HG03460 (cell line): ENCODE measurements at regions not wholly inside any gene's neighbourhood (a gene's known extent, or its start where the extent isn't known, plus 50 kb on each side); places are given as distances from the start of the nearest gene placed in this dataset.

Experiments used
- ATAC-seq: cut with Tn5 transposase; IDR thresholded peaks from one replicate; pipeline ENCODE4 v1.9.1; 2021; ENCODE audit not compliant: unreplicated experiment

DNA sequence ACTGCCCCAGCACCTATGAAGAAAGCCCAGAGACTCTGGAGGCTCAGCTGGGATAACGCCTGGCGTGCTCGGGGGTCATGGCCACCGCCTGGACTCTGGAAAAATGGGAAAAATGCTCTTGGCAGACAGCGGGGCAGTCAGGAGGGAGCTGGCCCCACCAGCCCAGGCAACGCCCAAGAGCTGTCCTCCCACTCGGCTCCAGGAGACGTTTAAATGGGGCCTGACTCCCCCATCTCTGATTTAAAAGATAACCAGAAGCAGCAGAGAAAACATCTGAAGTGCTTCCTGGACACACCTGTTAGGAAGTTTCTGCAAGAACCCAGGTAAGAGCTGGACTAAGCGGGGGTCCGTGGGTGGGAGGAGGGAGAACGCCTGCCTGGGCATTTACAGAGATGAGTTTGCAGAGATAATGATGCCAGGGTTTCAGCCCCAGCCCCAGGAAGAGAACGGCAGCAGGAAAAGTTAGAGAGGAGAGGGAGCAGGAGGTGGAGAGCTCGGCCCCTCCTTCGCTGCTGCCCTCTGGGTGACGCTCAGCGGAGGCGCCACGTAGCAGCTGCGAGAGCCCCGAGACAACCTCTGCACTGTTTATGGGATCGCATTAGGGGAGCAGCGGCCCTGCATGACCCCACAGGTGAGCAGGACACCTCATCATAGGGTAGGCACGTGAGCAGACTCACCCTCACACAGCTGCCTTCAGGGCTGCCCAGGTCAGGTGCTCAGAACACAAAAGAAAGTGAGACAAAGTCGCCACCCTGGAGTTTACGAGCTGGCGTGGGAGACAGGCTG is 83.5 kb upstream of the INSIG1 start:
- no peak for ATAC-seq

DNA sequence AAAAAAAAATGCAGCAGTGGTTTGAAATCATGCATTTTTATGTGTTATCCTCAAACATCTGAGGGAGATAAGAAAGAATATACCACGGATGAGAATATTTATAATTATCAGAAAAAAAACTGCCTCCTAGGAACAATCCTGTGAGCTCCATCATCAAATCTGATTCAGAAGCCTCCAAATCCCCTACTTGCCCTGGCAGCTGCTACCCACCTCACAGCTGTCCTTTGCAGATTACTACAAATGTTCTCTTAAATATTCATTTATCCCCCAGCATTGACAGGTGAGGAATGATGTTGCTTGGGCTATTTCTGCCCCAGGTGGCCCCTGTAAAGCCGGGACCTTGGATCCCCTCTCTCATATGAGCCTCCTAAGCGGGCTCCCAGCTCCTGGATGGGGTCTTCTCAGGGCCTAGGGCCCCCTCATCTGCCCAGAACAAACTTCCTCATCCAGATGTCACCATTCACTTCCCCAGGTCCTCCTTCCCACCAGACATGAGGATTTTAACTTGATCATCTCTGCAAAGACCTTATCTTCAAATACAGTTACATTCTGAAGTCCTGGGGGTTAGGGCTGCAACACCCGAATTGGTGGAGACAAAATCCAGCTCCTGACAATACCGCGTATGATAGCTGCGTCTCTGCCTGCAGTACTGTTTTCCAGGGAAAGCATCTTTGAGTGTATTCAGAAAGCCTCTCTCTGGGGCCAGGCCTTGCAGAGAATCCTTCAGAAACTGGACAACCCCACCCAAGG is 81.9 kb upstream of the INSIG1 start:
- no peak for ATAC-seq

DNA sequence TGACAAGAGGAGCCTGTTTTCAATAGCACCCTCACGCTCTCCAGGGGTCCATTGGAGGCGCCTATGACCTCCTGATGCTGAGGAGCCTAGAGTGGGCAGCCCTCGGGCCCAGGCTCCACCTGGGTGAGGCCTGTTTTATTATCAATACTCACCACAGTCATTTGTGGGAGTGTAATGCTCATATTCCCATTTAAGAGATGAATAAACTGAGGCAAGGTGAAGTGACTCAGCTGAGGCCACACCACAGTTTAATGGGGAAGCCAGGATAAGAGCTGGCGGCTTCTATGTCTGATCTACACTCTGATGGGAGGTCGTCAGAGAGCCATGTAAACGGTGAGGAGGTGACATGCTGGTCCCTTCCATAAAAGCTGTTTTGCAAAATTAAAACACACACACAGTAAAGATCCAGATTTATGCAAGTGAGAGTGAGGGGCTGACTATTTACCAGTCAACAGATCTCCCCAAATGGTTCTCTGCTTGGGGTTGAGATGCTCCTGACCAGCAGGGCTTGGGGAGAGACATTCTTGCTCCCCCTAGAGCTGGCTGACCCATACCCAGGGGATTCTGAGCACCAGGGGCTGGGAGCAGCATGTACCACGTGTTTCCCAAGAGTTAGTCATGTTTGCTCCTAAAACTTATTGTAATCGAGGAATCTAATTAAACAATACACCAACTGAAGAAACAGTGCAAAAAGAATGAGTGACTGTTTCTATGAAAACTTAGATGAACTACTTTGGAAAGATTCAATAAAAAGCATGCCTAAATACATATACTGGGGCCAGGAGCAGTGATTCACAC is 81.0 kb upstream of the INSIG1 start:
- ATAC-seq, result no peak

DNA sequence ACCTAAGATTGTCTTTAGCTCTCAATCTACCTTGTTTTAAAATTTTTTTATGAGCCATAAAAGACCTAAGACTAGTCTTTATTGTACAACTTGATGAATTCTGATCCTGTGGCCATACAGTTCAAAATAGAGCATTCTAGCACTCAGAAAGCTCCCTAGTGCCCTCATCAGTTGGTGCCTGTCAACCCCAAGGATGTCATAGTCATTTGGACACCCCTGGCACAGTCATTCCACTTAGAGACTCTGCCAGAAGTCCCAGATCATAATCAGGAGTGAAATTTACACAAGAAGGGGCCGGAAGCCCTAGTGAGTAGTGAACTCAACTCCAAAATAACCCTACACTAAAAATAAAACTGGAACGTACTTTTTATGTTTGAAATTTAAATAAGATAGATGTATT is 80.0 kb upstream of the INSIG1 start:
- no peak for ATAC-seq

DNA sequence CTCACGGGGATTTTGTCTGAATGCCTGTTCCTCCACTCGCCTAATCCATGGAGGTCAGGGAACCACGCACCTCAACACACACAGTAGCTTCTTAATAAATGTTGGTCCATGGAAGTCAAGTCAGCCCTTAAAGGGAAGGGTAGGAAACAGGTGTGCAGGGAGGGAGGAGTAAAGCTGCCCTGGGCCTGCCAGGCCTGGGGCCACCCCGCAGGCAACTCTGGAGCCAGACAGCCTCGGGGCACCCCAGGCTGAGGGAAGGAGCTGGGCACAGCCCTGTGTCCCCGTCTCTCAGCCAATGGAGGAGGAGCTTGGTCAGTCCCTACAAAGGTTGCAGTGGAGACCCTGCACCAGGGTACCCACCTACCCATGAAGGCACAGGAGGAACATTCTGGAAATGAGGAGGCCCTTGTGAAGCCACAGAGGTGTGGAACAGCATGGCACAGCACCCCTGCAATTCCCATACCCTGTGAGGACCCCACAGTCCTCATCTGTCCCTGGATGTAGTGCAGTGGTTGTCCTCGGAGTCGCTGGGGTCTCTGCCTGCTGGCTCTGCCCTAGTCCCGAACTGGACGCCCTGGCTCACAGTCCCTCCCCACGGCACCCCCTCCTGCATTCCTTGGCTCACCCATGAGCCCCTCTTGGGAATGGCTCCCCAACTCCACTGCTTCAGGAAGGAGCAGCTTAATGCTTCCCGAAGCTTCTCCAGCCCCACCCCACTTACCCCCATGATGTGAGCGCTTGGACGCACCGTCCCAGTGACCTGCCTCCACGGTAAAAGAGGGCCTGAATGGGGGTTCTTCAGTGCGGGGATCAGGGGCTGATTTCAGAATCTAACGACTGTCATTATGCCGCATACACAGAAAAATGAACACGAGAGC is 79.2 kb upstream of the INSIG1 start:
- no peak for ATAC-seq

DNA sequence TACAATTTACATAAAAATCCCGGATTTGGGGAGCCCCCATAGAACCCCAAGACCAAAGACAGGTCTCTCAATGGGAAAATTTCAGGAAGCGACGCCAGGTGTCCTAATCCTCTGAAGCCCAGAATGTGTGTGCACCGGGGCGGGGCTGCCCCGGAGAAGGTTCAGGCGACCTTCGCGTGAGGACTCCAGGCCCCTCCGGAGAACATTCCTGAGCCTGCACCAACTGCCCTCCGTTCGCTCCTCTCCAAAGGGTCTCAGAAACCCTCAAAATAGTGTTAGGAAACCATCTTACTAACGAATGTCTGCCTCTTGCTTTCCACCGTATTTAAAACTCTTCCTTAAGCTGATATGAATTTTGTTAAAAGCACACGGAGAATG is 78.5 kb upstream of the INSIG1 start:
- no peak for ATAC-seq

DNA sequence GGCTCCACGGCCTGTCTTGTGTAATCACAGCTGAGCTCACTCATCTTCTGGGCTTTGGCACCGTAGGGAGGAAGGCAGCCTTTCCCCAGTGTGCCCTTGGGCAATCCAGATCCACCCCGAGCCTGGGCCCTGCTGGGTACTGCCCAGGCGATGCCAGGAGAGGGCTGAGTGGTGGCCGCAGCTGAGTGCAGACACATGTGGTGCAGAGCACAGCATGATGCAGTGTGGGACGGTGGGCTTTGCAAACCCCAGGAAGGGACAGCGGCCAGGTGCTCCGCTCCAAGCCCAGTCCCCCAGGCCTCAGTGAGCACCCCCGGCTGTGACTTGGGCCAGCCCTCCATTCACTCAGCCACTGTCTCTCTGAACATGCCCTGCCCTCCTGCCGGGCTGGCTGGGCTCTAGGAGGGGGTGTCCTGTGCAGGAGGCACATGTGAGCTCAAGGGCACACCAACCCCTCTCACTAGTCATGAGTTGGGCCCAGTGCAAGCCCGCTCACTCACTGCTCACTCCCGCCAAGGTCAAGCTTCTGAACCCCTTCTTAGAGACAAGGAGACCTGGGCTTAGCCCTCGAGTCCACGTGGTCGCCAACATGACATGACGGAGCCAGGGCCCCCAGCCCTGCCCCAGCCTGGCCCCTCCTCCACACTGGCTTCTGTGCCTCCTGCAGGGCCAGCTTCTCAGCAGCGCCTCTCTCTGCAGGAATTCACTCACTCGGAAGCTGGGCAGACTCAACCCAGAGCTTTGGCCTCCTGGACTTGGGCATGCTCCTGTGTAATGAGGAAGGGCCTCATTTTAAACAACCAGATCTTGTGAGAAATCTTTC is 77.5 kb upstream of the INSIG1 start:
- ATAC-seq, result no peak

DNA sequence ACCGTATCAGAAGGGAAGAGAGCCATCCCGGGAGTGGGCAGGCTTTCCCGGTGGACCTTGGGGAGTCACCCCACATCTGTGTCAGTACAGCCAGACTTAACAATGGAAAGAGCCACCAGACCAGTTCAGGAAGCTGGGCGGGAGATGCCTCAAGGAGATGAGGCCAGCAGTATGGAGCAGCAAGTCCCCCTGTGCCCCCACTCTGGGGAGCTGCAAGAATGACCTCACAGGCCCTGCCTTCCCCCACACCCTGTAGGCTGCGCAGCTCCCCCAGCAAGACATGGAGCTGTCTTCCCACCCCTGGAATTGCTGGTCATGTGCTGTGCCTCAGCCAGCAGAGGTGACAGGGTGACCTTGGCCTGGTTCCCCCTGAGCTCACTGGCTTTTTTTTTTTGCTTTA is 76.8 kb upstream of the INSIG1 start:
- no peak for ATAC-seq

DNA sequence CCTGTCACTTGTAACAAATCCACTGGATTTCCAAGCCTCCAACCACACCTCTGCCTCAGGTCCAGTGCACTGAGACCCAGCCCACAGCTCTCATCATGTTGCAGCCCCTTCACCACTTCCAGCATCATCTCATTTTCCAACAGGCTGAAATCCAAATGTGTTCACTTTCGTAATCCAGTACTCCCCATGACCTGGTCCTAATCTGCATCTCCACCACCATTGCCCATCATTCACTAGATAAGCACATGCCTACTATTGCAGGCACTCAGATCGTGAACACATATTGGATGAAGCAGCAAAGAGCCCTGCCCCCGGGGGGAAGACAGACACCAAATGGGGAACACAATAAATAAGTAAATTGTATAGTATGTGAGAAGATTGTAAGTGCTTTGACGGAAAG is 76.1 kb upstream of the INSIG1 start:
- no peak for ATAC-seq

DNA sequence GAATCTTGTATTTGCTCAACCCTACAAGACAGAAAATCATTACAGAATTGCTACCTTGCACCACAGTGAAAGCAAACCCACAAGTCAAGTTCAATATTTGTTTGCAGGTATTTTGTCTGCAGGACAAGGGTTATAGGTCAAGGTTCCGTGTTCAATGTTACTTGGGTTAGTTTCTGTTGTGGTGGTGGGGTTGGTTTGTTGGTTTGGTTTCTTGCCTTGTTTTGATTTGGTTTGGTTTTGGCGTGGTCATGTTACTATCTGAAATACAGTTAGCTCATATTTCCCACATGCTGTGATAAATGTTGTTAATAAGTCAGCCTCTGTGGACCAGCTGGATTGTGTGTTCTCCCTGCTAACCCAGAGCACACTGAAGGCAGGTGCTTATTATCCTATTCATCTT is 75.6 kb upstream of the INSIG1 start:
- ATAC-seq, result no peak

DNA sequence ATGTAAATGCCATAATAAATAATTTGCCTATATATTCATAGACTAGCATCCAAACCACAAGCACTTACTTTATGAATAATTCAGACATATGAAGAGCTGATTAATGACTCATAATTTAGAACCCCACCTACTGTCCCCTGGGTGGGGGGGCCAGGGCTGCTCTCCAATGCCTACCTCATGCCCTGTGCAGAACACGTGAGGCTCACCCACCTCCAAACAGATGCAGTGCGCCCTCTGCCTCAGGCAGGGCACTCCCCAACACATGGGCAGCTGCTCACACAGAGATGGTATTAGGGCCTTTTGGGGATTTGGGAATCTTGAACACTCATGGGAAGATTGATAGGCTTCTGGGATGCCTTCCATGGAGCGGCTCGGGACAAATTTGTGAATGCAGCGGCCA is 75.1 kb upstream of the INSIG1 start:
- no peak for ATAC-seq

DNA sequence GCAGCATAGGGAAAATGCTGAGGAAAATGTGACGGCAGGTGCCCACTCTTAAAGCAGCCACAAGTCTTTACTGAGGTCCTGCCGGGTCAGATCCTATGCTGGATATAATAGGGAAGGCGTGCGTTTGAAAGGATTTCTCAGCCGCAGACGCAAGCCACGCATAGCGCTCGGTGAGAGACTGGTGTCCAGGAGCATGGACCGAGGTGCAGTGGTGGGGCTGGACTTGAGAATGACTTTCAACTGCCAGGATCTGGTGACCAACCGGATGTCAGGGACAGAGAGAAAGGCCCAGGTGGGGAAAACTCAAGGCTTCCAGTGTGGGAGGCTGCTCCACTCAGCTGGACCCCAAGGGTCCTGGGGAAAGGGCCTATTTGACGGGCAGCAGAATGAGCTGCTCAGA is 74.7 kb upstream of the INSIG1 start:
- ATAC-seq, result no peak

DNA sequence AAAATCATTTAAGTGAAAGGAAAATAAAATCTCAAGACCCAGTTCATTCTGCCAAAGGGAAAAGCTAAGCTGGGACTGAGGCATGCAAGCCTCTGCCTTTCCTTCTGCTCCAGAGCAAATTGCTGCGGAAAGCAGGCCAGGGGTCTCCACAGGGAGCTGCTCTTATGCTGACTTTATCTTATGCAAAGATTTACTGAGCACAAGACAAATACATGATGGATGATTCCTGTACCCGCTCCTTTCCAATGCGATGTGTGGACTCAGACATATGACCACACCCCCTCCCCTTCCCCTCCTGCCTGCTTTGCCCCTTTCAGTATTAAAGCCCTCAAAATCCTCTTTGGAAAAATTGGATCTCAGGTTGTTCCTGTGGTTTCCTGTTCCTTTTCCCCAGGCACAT is 74.2 kb upstream of the INSIG1 start:
- ATAC-seq, result no peak

DNA sequence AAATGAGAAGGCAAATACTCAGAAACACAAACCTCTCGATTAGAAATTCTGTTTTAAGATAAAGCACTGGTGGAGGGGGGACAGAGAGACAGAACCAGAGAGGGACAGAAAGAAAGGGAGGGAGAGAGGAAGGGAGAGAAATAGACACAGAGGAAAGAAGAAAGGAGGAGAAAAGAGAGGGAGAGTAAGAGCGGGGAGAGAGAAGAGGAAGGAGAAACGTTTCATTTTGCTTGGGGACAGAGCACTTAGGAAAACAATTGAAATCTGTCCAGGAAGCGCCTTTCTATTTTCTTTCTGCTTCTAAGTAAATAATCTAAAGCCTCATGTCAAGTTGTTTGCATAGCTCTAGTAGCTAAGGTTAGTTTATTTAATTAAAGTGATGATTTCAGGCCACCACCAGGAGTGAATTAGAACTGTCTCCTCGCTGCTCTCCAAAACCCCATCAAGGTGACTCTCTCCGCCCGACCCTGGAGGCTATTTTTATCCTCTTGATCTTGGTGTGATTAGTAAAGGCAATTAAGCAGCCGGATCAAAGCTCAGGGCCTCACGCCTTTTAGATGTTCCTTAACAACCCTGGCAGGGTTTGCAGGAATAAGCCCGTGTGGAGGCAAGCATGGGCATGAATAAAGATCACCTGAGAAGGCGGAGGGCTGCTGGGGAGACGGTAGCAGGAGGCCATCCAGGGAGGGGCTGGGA is 73.4 kb upstream of the INSIG1 start:
- ATAC-seq, result no peak

DNA sequence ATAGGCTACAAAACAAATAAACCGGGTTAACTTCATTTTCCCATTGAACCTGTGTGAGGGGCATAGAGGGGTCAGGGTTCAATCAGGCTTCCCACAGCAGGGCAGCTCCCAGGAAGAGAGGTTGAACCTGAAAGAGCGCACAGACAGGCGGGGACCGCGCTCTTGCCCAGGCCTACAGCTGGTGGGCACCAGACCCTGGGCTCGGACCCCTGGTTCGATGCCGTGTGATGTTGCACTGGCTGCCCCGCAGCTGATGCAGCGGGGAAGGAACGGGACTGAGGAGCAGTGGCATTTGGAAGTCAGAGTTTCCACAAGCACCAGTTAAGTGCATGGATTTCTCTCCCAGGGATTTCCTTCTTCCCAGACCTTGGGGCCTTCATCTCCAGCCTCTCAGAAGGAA is 72.6 kb upstream of the INSIG1 start:
- ATAC-seq, result no peak

DNA sequence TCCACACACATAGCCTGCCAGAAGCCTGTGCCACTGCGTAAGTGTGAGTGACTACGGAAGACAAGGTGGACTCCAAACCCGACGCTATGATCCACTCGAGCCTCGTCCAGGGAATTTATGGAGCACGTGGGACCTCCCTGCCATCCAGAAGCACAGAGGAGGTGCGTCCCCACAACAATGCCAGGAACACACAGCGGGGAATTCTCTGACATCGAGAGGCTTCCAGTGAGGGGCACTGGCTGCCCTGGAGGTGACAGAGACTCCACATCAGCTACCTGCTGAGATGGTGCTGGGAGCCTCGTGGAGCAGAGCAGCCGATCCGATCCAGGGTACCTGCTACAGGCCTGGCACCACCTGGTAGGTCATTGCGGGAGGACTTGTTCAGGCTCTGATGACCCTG is 72.2 kb upstream of the INSIG1 start:
- no peak for ATAC-seq

DNA sequence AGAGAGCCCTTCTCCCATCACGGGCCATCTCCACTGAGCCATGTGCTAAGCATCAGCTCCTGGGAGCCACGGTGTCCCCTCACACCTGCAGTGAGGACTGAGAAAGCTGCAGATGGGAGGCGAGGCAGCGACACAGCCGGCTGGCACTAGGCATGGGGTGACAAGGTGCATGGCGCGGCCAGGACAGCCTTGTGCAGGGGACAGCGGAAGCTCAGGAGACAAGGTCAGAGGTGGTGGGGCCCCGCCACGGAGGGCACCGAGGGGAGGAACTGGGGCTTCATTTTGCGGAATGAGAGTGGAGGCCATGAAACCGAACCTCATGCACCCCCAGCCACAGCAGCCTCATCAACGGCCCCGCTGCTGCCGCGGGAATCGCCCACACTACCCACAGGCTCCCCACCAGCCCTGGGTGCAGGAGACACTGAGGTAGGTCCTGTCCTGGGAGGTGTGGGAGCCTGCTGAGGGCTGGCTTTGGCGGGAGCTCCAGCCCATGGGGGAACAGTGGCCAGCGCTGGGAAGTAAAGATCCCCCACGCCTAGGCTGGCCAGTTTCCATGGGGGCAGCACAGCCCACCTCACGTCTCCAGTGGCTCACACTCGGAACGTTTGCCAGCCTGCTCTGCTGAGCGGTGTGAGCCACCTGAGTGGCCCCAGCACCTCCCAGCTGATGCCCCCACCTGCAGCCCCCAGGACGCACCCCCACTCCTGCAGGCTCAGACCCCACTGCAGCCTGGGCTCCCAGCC is 71.2 kb upstream of the INSIG1 start:
- ATAC-seq, result no peak

DNA sequence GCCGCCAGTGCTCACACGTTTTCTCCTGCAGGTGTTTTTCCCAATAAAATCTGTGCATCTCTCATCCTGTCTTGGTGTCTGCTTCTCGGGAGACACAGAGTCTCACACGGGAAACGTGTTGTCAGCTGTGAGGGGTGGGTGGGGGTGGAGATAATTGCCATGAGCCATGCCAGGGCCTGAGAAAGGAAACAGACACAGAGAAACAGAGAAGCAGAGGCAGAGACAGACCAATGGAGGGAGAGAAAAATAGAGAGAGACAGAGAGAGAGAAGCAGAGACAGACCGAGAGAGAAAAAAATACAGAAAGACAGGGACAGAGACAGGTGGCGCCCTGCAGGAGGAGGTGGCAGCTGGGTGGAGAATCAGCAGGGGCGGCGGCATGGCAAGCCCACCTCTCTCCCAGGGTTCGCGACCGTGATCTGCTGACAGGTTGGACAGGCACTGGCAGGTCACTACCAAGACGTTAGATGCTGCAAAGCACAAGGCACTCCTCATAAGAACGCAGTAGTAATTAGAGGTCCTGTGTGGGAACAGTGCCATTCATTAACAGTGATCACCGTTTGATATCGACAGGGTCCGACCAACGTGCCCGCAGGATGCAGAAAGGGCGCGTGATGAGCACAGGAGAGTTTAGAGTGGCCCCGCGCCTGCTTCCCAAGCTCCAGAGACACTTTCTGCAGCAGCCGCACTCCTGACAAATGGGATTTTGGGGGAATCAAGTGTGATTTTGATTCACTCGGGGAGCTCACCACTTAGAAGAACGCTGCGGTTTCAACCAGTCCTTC is 70.5 kb upstream of the INSIG1 start:
- ATAC-seq, result no peak
